GM18505 (cell line): ENCODE measurements at regions not wholly inside any gene's neighbourhood (a gene's known extent, or its start where the extent isn't known, plus 50 kb on each side); places are given as distances from the start of the nearest gene placed in this dataset.

Experiments used
- ATAC-seq: cut with Tn5 transposase; IDR thresholded peaks from one replicate; pipeline ENCODE4 v1.9.1; 2021; ENCODE audit not compliant: unreplicated experiment
- POLR2A ChIP-seq: IDR thresholded peaks from 4 replicates; pipeline ENCODE4 v1.6.1; 2011; ENCODE audit warnings: borderline replicate concordance; ENCODE audit not compliant: insufficient read depth, insufficient read length; ENCODE audit errors: extremely low read depth

DNA sequence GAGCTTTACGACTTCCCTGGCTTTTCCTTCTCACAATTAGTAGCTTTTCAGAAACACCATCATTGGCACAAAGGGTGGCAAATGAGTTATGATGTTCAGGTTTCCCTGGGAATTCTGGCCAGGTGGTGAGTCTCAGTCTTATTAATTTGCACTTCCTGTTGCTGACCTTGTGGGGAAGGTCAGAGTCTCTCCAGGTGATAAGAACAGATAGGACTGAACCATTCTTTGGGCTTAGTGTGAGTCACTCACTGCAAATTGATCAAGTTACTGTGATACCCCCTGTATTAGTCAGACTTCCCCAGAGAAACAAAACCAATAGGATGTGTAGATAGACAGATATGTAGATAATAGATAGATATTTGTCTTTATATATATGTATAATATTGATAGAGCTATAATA lies 53.8 kb upstream of the RANBP3L start:
- ATAC-seq: no peak
- TF ChIP-seq POLR2A: no peak

GRCh38 chr5:36356915-36357314 lies 55.2 kb upstream of the RANBP3L start:
- TF ChIP-seq POLR2A: no peak
- no peak for ATAC-seq

- TF ChIP-seq POLR2A: no peak
- ATAC-seq: no peak
These were observed 55.8 kb upstream of the RANBP3L start for GRCh38 chr5:36357391-36357975.

DNA sequence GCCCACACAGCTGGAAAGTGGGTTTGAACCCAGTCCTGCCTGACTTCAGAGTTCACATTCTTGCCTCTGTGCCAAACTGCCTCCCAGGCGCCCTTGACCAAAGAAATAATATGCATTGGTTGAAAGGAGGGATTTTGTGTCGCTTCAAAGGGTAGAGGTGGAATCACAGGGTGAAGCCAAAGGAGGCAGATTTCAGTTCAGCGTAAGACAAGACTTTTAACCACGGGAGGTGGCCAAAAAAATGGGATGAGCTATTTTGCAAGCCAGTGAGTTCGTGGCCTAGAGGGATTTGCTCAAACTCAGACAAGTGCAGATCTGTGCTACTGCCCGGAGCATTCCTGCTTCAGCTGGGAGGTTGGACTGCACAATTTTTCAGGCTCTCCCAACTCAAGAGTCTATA lies 57.6 kb upstream of the RANBP3L start:
- no peak for ATAC-seq

GRCh38 chr5:36360307-36360706 lies 58.6 kb upstream of the RANBP3L start:
- TF ChIP-seq POLR2A: no peak
- no peak for ATAC-seq

More for the DNA sequence above, 57.6 kb upstream of the RANBP3L start:
- TF ChIP-seq POLR2A: no peak

- no peak for ATAC-seq
- no peak for TF ChIP-seq POLR2A
These were observed 61.4 kb upstream of the RANBP3L start for GRCh38 chr5:36363101-36363500.

DNA sequence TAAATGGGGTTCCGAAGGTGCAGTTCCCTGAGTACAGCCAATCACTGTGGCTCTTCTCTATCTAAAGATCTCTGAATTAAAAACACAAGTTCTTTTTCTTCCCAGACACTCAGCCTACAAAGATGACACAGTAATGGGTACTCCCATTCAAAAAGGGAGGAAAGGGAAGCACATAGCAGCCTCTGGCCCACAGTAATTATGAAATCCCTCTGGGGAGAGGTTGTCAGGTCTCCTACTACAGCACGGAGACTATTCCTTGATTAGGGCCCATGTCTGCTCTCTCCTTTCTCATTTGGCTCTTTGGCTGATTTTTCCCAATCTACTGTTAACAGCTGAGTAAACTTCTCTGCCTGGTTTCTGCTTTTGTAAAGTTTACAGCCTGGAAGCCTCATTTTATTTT lies 62.0 kb upstream of the RANBP3L start:
- no peak for ATAC-seq
- no peak for TF ChIP-seq POLR2A

- no peak for ATAC-seq
- TF ChIP-seq POLR2A: no peak
These were observed 62.8 kb upstream of the RANBP3L start for GRCh38 chr5:36364473-36364872.

DNA sequence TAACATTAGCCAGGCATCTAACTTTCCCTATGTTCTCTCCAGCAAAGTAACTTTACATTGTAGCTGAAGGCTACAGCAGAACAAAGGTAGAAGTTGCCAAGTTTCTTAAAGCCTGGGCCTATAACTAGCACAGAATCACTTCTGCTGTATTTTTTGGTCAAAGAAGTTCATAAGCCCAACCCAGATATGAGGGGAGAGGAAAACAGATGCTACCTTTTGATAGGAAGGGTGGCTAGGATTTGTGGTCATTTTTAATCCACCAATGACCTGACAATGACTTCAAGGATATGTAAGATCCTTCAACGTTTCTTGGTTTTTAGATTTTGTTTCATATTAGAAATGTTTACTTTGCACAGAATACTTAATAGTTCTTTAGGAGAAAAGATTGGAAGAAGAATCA lies 64.2 kb upstream of the RANBP3L start:
- TF ChIP-seq POLR2A: no peak
- no peak for ATAC-seq

DNA sequence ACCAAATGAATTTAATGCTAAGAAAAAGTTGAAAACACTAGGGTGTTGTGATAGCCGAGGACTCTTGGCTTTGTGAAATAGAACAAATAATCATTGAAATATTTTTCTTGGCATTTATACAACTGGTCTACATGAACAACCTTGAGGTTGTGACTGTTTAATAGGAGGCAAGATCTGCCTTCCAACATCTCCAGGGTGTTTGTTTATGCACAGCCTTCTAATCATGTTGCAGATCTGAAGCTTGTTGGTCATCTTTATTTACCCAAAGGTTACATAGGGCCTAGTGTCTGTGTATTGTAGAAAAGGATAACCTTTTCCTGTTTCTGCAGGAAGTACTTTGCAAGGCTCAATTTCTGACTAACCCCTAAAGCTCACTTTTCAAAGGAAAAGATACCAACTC lies 65.2 kb upstream of the RANBP3L start:
- TF ChIP-seq POLR2A: no peak
- no peak for ATAC-seq

DNA sequence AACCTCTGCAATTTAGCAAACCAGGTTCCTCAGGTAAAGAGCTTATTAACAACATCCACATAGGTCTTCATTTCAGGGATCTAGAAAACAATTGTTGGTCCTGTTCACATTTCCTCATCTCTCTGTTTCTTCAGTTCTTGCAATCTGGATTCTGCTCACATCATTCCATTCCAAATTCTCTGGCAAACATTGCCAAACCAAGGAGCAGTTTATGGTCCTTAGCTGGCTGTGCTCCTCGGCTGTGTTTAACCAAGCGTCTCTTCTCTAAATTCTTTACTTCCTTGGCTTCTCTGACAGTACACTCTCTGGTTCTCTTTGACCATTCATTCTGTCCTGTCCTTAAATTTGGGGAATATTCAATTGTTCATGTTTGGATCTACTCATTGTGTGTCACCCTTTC lies 65.8 kb upstream of the RANBP3L start:
- no peak for ATAC-seq
- TF ChIP-seq POLR2A: no peak

DNA sequence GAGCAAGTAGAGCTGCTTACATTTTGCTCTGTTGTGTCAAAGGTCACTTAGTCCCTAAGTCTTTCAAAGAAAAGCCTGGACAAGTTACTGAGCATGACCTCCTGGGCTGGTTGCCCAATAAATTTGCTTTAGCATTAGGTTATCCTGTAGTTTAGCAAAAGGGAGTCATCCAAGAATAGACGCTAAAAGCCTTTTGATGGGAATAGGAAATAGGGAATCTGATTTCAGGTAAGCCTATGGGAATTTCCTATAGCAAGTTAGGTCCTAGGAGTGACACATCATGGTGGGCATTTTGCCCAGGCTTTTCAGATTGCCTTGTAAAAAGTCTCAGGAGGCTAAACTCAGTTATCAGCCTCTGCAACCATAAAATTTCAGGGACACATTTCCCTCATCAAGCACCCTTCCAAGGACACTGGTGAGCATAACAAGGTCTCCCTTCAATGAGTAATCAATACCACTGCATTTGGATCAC lies 67.6 kb upstream of the RANBP3L start:
- TF ChIP-seq POLR2A: no peak
- no peak for ATAC-seq

- ATAC-seq: no peak
- TF ChIP-seq POLR2A: no peak
These were observed 68.4 kb upstream of the RANBP3L start for GRCh38 chr5:36370073-36370472.

DNA sequence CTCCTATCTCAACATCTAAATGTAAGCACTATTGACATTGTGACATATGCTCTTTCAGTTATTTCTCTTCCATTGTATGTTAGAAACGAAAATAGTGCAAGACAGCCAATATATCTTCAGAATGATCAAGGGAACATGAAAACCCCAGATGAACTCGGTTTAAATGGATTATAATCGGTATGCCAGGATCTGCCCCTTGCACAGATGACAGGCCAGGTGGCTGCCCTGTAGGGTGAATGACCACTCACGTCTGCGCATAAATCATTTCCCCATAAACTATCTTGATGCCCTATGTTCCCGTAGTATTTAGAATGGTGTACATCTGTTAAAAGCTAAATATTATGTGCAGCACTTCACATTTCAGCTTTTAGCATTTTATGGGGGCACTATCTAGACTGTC lies 69.7 kb upstream of the RANBP3L start:
- no peak for ATAC-seq
- no peak for TF ChIP-seq POLR2A
